ENCODE measurements at regions not wholly inside any gene's neighbourhood (a gene's known extent, or its start where the extent isn't known, plus 50 kb on each side); places are given as distances from the start of the nearest gene placed in this dataset.

GRCh38 chr6:66993272-66993671 lies 1286.2 kb upstream of the EYS start:
- in situ Hi-C loops (cut with MboI) (no loop called here), intact Hi-C loops (cut with micrococcal nuclease; ENCODE audit: unreplicated experiment) (no loop called here)
- Histone ChIP-seq H3K36me3 (ENCODE audit: control insufficient read depth in 2 of 2, insufficient read depth in 2 of 2, low read length in 1 of 2) (no peaks in the 10 kb centered on the region), H2AFZ (ENCODE audit: control insufficient read depth, low read depth, low read length) (no peak overlapping the region), H3K79me2 (ENCODE audit: control insufficient read depth, insufficient read depth, low read length) (no peaks in the 10 kb centered on the region), H3K27ac (ENCODE audit: control insufficient read depth, insufficient read depth) (no peak overlapping the region), H3K9ac (ENCODE audit: control insufficient read depth, insufficient read depth, low read length) (no peak overlapping the region), H3K4me3 (no peak overlapping the region), H3K4me2 (ENCODE audit: control insufficient read depth, insufficient read depth) (no peak overlapping the region), H3K9me3 (replicated peaks; ENCODE audit: control insufficient read depth, insufficient read depth, low read length) (no peaks in the 10 kb centered on the region), H3K27me3 (replicated peaks in 1 of 2; ENCODE audit: control insufficient read depth in 2 of 2, insufficient read depth in 2 of 2, low read length in 1 of 2) (no peaks in the 10 kb centered on the region), H4K20me1 (ENCODE audit: control insufficient read depth, insufficient read depth) (no peaks in the 10 kb centered on the region), H3K4me1 (ENCODE audit: control insufficient read depth, insufficient read depth, low read length) (no peaks in the 10 kb centered on the region)
- BruUV-seq (replicated peaks) = no TSS peak
- ChIA-PET CTCF (interaction anchor here (0.8 kb wide), 1 partner anchor 15 kb away, joined by 3 read pairs; no protein-coding TSS in a partner anchor), POLR2A (no interaction called here), SMC1A (ENCODE audit: uncharacterized antibody, unreplicated experiment) (interaction anchor here (1.0 to 1.3 kb wide), 2 partner anchors 15 to 32 kb away, joined by 3 read pairs; no protein-coding TSS in a partner anchor), RAD21 (ENCODE audit: unreplicated experiment) (no interaction called here)
- DNase-seq (ENCODE audit: low read depth, low spot score) = no peak
- no peak for TF ChIP-seq SMAD5 (IDR thresholded peaks at IDR 0.05; ENCODE audit: low read depth)
- no peak for TF ChIP-seq RUNX3 (IDR thresholded peaks at IDR 0.05; ENCODE audit: low read length)
- no peak for TF ChIP-seq GABPA (IDR thresholded peaks at IDR 0.05; ENCODE audit: low read depth)
- TF ChIP-seq, protein P1, sequence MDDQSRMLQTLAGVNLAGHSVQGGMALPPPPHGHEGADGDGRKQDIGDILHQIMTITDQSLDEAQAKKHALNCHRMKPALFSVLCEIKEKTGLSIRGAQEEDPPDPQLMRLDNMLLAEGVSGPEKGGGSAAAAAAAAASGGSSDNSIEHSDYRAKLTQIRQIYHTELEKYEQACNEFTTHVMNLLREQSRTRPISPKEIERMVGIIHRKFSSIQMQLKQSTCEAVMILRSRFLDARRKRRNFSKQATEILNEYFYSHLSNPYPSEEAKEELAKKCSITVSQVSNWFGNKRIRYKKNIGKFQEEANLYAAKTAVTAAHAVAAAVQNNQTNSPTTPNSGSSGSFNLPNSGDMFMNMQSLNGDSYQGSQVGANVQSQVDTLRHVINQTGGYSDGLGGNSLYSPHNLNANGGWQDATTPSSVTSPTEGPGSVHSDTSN (IDR thresholded peaks at IDR 0.05; ENCODE audit: insufficient replicate concordance, low read depth, low read length) = no peak
- no peak for TF ChIP-seq KAT2A (conservative IDR thresholded peaks at IDR 0.05; ENCODE audit: control insufficient read depth, low read depth, low read length)
- no peak for TF ChIP-seq ZBTB4 (CRISPR knock-in tag; IDR thresholded peaks at IDR 0.05)
- peak; percentile 79 for ATAC-seq
- 75% methylated on average over 3 of the region's 3 CpGs for WGBS (ENCODE audit: insufficient coverage, insufficient replicate concordance, low lambda C conversion rate, missing lambda C conversion rate)
- FAIRE-seq = no peak
